Activated naive CD8-positive, alpha-beta T cell (primary cell): ENCODE measurements at regions not wholly inside any gene's neighbourhood (a gene's known extent, or its start where the extent isn't known, plus 50 kb on each side); places are given as distances from the start of the nearest gene placed in this dataset.
"Not testable (repeated sequence)": the region's sequence is repeated elsewhere in the genome, so short reads cannot be mapped to it uniquely, and the experiment has no call there.

Source experiments
- H3K27ac Mint-ChIP-seq: one replicate; pipeline ENCODE4 v1.8.0; 2021; ENCODE audit warnings: mixed read lengths
- H3K27me3 Mint-ChIP-seq: one replicate; pipeline ENCODE4 v1.8.0; 2021; ENCODE audit warnings: mixed read lengths
- H3K36me3 Mint-ChIP-seq: one replicate; pipeline ENCODE4 v1.8.0; 2021; ENCODE audit warnings: mixed read lengths
- H3K4me1 Mint-ChIP-seq: one replicate; pipeline ENCODE4 v1.8.0; 2021; ENCODE audit warnings: low read depth, mixed read lengths
- H3K4me3 Mint-ChIP-seq: one replicate; pipeline ENCODE4 v1.8.0; 2021; ENCODE audit warnings: mild to moderate bottlenecking, mixed read lengths
- H3K9me3 Mint-ChIP-seq: one replicate; pipeline ENCODE4 v1.8.0; 2021; ENCODE audit warnings: low read depth, mixed read lengths

GRCh38 chr2:215831296-215831913, 181.9 kb downstream of the MREG start:
- no peak overlapping the region for H3K27ac Mint-ChIP-seq
- no peaks in the 10 kb centered on the region for H3K9me3 Mint-ChIP-seq
- no peaks in the 10 kb centered on the region for H3K36me3 Mint-ChIP-seq
- H3K4me3 Mint-ChIP-seq: no peak overlapping the region
- no peaks in the 10 kb centered on the region for H3K4me1 Mint-ChIP-seq
- H3K27me3 Mint-ChIP-seq: no peaks in the 10 kb centered on the region

GRCh38 chr2:215830304-215830703, 183.0 kb downstream of the MREG start:
- Mint-ChIP-seq H3K4me1 (no peaks in the 10 kb centered on the region), H3K27me3 (no peaks in the 10 kb centered on the region), H3K9me3 (no peaks in the 10 kb centered on the region), H3K27ac (no peak overlapping the region), H3K4me3 (no peak overlapping the region), H3K36me3 (no peaks in the 10 kb centered on the region)

GRCh38 chr2:215829261-215829660, 184.1 kb downstream of the MREG start:
- Mint-ChIP-seq H3K27me3 (no peaks in the 10 kb centered on the region), H3K27ac (no peak overlapping the region), H3K4me1 (no peaks in the 10 kb centered on the region), H3K4me3 (no peak overlapping the region), H3K36me3 (no peaks in the 10 kb centered on the region), H3K9me3 (no peaks in the 10 kb centered on the region)

GRCh38 chr2:215828528-215829184, 184.7 kb downstream of the MREG start:
- Mint-ChIP-seq H3K4me1 (no peaks in the 10 kb centered on the region), H3K27ac (no peak overlapping the region), H3K4me3 (no peak overlapping the region), H3K36me3 (no peaks in the 10 kb centered on the region), H3K27me3 (no peaks in the 10 kb centered on the region), H3K9me3 (no peaks in the 10 kb centered on the region)

GRCh38 chr2:215826838-215827441, 186.4 kb downstream of the MREG start:
- H3K4me1 Mint-ChIP-seq: no peaks in the 10 kb centered on the region
- H3K27ac Mint-ChIP-seq: no peak overlapping the region
- H3K4me3 Mint-ChIP-seq: no peak overlapping the region
- H3K27me3 Mint-ChIP-seq: no peaks in the 10 kb centered on the region
- H3K9me3 Mint-ChIP-seq: no peaks in the 10 kb centered on the region
- no peaks in the 10 kb centered on the region for H3K36me3 Mint-ChIP-seq

GRCh38 chr2:215826376-215826775, 187.0 kb downstream of the MREG start:
- Mint-ChIP-seq H3K36me3 (no peaks in the 10 kb centered on the region), H3K27ac (no peak overlapping the region), H3K4me3 (no peak overlapping the region), H3K4me1 (no peaks in the 10 kb centered on the region), H3K27me3 (no peaks in the 10 kb centered on the region), H3K9me3 (no peaks in the 10 kb centered on the region)

- Mint-ChIP-seq H3K27me3 (no peaks in the 10 kb centered on the region), H3K4me1 (no peaks in the 10 kb centered on the region), H3K9me3 (peaks cover 1% of the 10 kb centered on the region), H3K36me3 (no peaks in the 10 kb centered on the region), H3K4me3 (no peak overlapping the region), H3K27ac (no peak overlapping the region)
These were observed 187.6 kb downstream of the MREG start for GRCh38 chr2:215825707-215826106.

- H3K9me3 Mint-ChIP-seq, H3K36me3 Mint-ChIP-seq, H3K27me3 Mint-ChIP-seq, H3K4me3 Mint-ChIP-seq, H3K4me1 Mint-ChIP-seq, H3K27ac Mint-ChIP-seq: not testable (repeated sequence)
These were observed 192.1 kb downstream of the MREG start for GRCh38 chr2:215821298-215821697.

GRCh38 chr2:215819713-215820112, 193.6 kb downstream of the MREG start:
- not testable (repeated sequence) for H3K27me3 Mint-ChIP-seq, H3K4me1 Mint-ChIP-seq, H3K9me3 Mint-ChIP-seq, H3K4me3 Mint-ChIP-seq, H3K36me3 Mint-ChIP-seq, H3K27ac Mint-ChIP-seq

GRCh38 chr2:215817046-215817445, 196.3 kb downstream of the MREG start:
- peaks cover 1% of the 10 kb centered on the region for H3K27me3 Mint-ChIP-seq
- H3K27ac Mint-ChIP-seq: no peak overlapping the region
- H3K4me1 Mint-ChIP-seq: peaks cover 3% of the 10 kb centered on the region
- H3K36me3 Mint-ChIP-seq: peaks cover 2% of the 10 kb centered on the region
- H3K4me3 Mint-ChIP-seq: no peak overlapping the region
- peaks cover 4% of the 10 kb centered on the region for H3K9me3 Mint-ChIP-seq

- Mint-ChIP-seq H3K4me1 (peaks cover 9% of the 10 kb centered on the region), H3K27me3 (peaks cover 2% of the 10 kb centered on the region), H3K9me3 (peaks cover 4% of the 10 kb centered on the region), H3K4me3 (no peak overlapping the region), H3K27ac (no peak overlapping the region), H3K36me3 (peaks cover 2% of the 10 kb centered on the region)
These were observed 196.9 kb downstream of the MREG start for GRCh38 chr2:215816424-215816823.

- Mint-ChIP-seq H3K4me3 (no peak overlapping the region), H3K9me3 (peaks cover 4% of the 10 kb centered on the region), H3K4me1 (peaks cover 14% of the 10 kb centered on the region), H3K36me3 (peaks cover 2% of the 10 kb centered on the region), H3K27me3 (peaks cover 2% of the 10 kb centered on the region), H3K27ac (no peak overlapping the region)
These were observed 197.4 kb downstream of the MREG start for GRCh38 chr2:215815960-215816359.

- no peaks in the 10 kb centered on the region for H3K9me3 Mint-ChIP-seq
- H3K36me3 Mint-ChIP-seq: peaks cover 2% of the 10 kb centered on the region
- H3K27ac Mint-ChIP-seq: no peak overlapping the region
- peaks cover 2% of the 10 kb centered on the region for H3K27me3 Mint-ChIP-seq
- peaks cover 18% of the 10 kb centered on the region for H3K4me1 Mint-ChIP-seq
- H3K4me3 Mint-ChIP-seq: no peak overlapping the region
These were observed 200.4 kb downstream of the MREG start for GRCh38 chr2:215812966-215813365.

- peaks cover 3% of the 10 kb centered on the region for H3K27me3 Mint-ChIP-seq
- H3K9me3 Mint-ChIP-seq: no peaks in the 10 kb centered on the region
- H3K4me1 Mint-ChIP-seq: peaks cover 18% of the 10 kb centered on the region
These were observed 201.7 kb downstream of the MREG start for GRCh38 chr2:215811409-215812345.

GRCh38 chr2:215811003-215811402, 202.3 kb downstream of the MREG start:
- Mint-ChIP-seq H3K27ac (no peak overlapping the region), H3K4me1 (peaks cover 18% of the 10 kb centered on the region), H3K9me3 (no peaks in the 10 kb centered on the region), H3K36me3 (peaks cover 2% of the 10 kb centered on the region), H3K4me3 (no peak overlapping the region), H3K27me3 (peaks cover 3% of the 10 kb centered on the region)

More at GRCh38 chr2:215811409-215812345, 201.7 kb downstream of the MREG start:
- H3K4me3 Mint-ChIP-seq: no peak overlapping the region
- H3K27ac Mint-ChIP-seq: no peak overlapping the region
- H3K36me3 Mint-ChIP-seq: peaks cover 2% of the 10 kb centered on the region
